ENCODE measurements at regions not wholly inside any gene's neighbourhood (a gene's known extent, or its start where the extent isn't known, plus 50 kb on each side); places are given as distances from the start of the nearest gene placed in this dataset.

DNA sequence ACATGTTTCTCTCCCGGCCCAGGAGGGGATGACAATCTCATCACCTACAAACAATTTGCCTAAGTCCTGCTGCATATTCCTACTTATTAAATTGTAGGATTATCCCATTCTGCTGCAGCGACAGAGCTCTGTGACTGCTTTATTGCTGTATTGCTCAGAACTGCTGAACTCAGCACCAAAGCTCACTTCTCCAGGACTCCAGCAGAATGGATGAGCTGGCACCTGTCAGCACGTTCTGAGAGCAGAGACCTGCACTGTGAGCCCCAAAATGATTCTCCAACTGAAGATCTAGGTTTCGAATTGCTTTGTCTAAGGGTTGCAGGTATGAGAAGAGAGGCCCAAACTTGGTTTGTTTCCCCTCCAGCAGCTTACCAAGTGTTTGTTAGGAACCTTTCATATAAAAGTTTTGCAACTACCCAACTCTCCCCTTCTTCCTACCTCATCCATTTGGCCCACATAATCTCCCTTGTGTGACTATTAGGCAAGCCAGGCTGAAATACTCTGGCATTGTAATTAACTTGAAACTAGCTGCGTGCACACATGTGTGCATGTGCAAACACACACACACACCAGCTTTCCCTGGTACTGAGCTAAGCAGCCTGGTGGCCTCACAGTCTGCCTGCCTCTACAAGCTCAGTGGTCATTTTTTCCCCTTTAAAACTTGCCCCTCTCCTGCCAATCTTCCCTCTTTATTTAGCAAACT is 161.4 kb upstream of the CAMK1G start:
- TF ChIP-seq, protein P1, sequence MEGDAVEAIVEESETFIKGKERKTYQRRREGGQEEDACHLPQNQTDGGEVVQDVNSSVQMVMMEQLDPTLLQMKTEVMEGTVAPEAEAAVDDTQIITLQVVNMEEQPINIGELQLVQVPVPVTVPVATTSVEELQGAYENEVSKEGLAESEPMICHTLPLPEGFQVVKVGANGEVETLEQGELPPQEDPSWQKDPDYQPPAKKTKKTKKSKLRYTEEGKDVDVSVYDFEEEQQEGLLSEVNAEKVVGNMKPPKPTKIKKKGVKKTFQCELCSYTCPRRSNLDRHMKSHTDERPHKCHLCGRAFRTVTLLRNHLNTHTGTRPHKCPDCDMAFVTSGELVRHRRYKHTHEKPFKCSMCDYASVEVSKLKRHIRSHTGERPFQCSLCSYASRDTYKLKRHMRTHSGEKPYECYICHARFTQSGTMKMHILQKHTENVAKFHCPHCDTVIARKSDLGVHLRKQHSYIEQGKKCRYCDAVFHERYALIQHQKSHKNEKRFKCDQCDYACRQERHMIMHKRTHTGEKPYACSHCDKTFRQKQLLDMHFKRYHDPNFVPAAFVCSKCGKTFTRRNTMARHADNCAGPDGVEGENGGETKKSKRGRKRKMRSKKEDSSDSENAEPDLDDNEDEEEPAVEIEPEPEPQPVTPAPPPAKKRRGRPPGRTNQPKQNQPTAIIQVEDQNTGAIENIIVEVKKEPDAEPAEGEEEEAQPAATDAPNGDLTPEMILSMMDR (IDR thresholded peaks at IDR 0.05), result no peak
- no peak for TF ChIP-seq POLR2AphosphoS5 (IDR thresholded peaks at IDR 0.05)
- TF ChIP-seq POLR2A (IDR thresholded peaks at IDR 0.05), result no peak
- TF ChIP-seq EP300 (IDR thresholded peaks at IDR 0.05), result no peak
